ENCODE measurements at regions not wholly inside any gene's neighbourhood (a gene's known extent, or its start where the extent isn't known, plus 50 kb on each side); places are given as distances from the start of the nearest gene placed in this dataset.

- DNase-seq (ENCODE audit: low spot score), result no peak
- no peak for FAIRE-seq
Measured at GRCh38 chr21:35938446-35938845, 121.9 kb downstream of the SETD4 start.

GRCh38 chr21:35933466-35933865 is 126.9 kb downstream of the SETD4 start:
- DNase-seq (ENCODE audit: low spot score), result peak; percentile 37
- FAIRE-seq, result no peak

GRCh38 chr21:35932232-35932911 is 128.0 kb downstream of the SETD4 start:
- peak; percentile 51 for DNase-seq (ENCODE audit: low spot score)
- FAIRE-seq, result no peak

- no peak for DNase-seq (ENCODE audit: low spot score)
- FAIRE-seq, result no peak
Measured at GRCh38 chr21:35929901-35930300, 130.4 kb downstream of the SETD4 start.

- no peak for DNase-seq (ENCODE audit: low spot score)
- FAIRE-seq, result no peak
Measured at GRCh38 chr21:35927262-35927661, 133.1 kb downstream of the SETD4 start.

GRCh38 chr21:35926003-35926740 is 134.2 kb downstream of the SETD4 start:
- FAIRE-seq (no peak), DNase-seq (ENCODE audit: low spot score) (no peak)

GRCh38 chr21:35925497-35925896 is 134.8 kb downstream of the SETD4 start:
- FAIRE-seq (no peak), DNase-seq (ENCODE audit: low spot score) (peak; percentile 12)

- DNase-seq (ENCODE audit: low spot score) (peak; percentile 48), FAIRE-seq (no peak)
Measured at GRCh38 chr21:35924714-35925301, 135.5 kb downstream of the SETD4 start.

- FAIRE-seq (no peak), DNase-seq (ENCODE audit: low spot score) (no peak)
Measured at GRCh38 chr21:35923971-35924370, 136.4 kb downstream of the SETD4 start.

GRCh38 chr21:35922618-35923017 is 137.7 kb downstream of the SETD4 start:
- DNase-seq (ENCODE audit: low spot score) (no peak), FAIRE-seq (no peak)

- DNase-seq (ENCODE audit: low spot score) (no peak), FAIRE-seq (no peak)
Measured at GRCh38 chr21:35921471-35921870, 138.9 kb downstream of the SETD4 start.

- no peak for FAIRE-seq
- no peak for DNase-seq (ENCODE audit: low spot score)
Measured at GRCh38 chr21:35920436-35920835, 139.9 kb downstream of the SETD4 start.

GRCh38 chr21:35915030-35915429 is 145.3 kb downstream of the SETD4 start:
- DNase-seq (ENCODE audit: low spot score), result no peak
- FAIRE-seq, result no peak

GRCh38 chr21:35911412-35912191 is 148.7 kb downstream of the SETD4 start:
- FAIRE-seq, result no peak
- no peak for DNase-seq (ENCODE audit: low spot score)

GRCh38 chr21:35909456-35910223 is 150.7 kb downstream of the SETD4 start:
- FAIRE-seq (no peak), DNase-seq (ENCODE audit: low spot score) (no peak)

GRCh38 chr21:35908311-35909078 is 151.8 kb downstream of the SETD4 start:
- no peak for FAIRE-seq
- no peak for DNase-seq (ENCODE audit: low spot score)

- FAIRE-seq (no peak), DNase-seq (ENCODE audit: low spot score) (no peak)
Measured at GRCh38 chr21:35906586-35906985, 153.7 kb downstream of the SETD4 start.

- FAIRE-seq (no peak), DNase-seq (ENCODE audit: low spot score) (no peak)
Measured at GRCh38 chr21:35905963-35906345, 154.4 kb downstream of the SETD4 start.

- no peak for DNase-seq (ENCODE audit: low spot score)
- FAIRE-seq, result no peak
Measured at GRCh38 chr21:35905096-35905962, 155.0 kb downstream of the SETD4 start.

Measured in urothelium cell line (cell line).